GM12878 (cell line): ENCODE measurements at regions not wholly inside any gene's neighbourhood (a gene's known extent, or its start where the extent isn't known, plus 50 kb on each side); places are given as distances from the start of the nearest gene placed in this dataset.

Source experiments
- ATAC-seq: fragments of 200-7000 bp; cut with Tn5 transposase; 3 replicates; pipeline ENCODE4 v1.9.1; 2020; ENCODE audit warnings: mild to moderate bottlenecking, moderate library complexity
- BruUV-seq: library from RNA; stranded (reverse); fragments of 400-500 nt; replicated peaks from 2 replicates; lab custom pipeline; 2021; lab: Mats Ljungman, UMichigan
- CTCF ChIA-PET: fragments of 300-600 bp; sonication (Branson Sonifier 250); formaldehyde crosslinking; extraction: SDS; loops from one replicate; lab custom pipeline; 2021; ENCODE audit warnings: inconsistent platforms; lab: Yijun Ruan, JAX
- POLR2A ChIA-PET: fragments of 350-600 bp; formaldehyde crosslinking; extraction: SDS; loops from one replicate; lab custom pipeline; 2021; ENCODE audit warnings: inconsistent platforms; lab: Charles Lee
- RAD21 ChIA-PET: fragments of 300-600 bp; sonication (Branson Sonifier 250); formaldehyde crosslinking; loops from one replicate; lab custom pipeline; 2023; ENCODE audit warnings: antibody characterized with exemption; ENCODE audit not compliant: unreplicated experiment; lab: Charles Lee
- SMC1A ChIA-PET: fragments of 300-600 bp; sonication (Branson Sonifier 250); formaldehyde crosslinking; loops from one replicate; lab custom pipeline; 2023; ENCODE audit not compliant: unreplicated experiment, uncharacterized antibody; lab: Charles Lee
- DNase-seq: peaks from one replicate; pipeline ENCODE4 v3.0.0-alpha.2; 2011; ENCODE audit warnings: low read depth, low spot score
- FAIRE-seq: peaks from 3 replicates; lab custom pipeline; 2011; peaks lifted over from hg19 to GRCh38; lab: Jason Lieb, UNC
- H2AFZ ChIP-seq: 2 replicates; pipeline ENCODE4 v1.6.0; 2011; ENCODE audit warnings: low read depth, low read length, control low read depth; ENCODE audit not compliant: control insufficient read depth
- H3K27ac ChIP-seq: 2 replicates; pipeline ENCODE4 v1.5.1; 2011; ENCODE audit warnings: control low read depth; ENCODE audit not compliant: control insufficient read depth, insufficient read depth
- H3K27me3 ChIP-seq, 2 experiments: replicated peaks in 1 of 2; 2 replicates each; pipeline versions ENCODE4 v1.6.0 to v1.6.1; 2011; ENCODE audit warnings: low read length in 1 of 2; ENCODE audit not compliant: control insufficient read depth in 2 of 2, insufficient read depth in 2 of 2
- H3K36me3 ChIP-seq, 2 experiments: 2 replicates each; pipeline ENCODE4 v1.5.1; 2011; ENCODE audit warnings: low read length in 1 of 2; ENCODE audit not compliant: control insufficient read depth in 2 of 2, insufficient read depth in 2 of 2
- H3K4me1 ChIP-seq: 2 replicates; pipeline ENCODE4 v1.6.1; 2011; ENCODE audit warnings: mild to moderate bottlenecking, low read length, moderate library complexity, mixed read lengths; ENCODE audit not compliant: control insufficient read depth, insufficient read depth
- H3K4me2 ChIP-seq: 2 replicates; pipeline ENCODE4 v1.6.0; 2011; ENCODE audit warnings: control low read depth; ENCODE audit not compliant: control insufficient read depth, insufficient read depth
- H3K4me3 ChIP-seq: fragments of 200-600 bp; sonication (generic); 2 replicates; pipeline ENCODE4 v1.5.1; 2016
- H3K79me2 ChIP-seq: 2 replicates; pipeline ENCODE4 v1.6.0; 2011; ENCODE audit warnings: low read length; ENCODE audit not compliant: control insufficient read depth, insufficient read depth
- H3K9ac ChIP-seq: 2 replicates; pipeline ENCODE4 v1.8.0; 2011; ENCODE audit warnings: low read length, control low read depth, mixed read lengths; ENCODE audit not compliant: control insufficient read depth, insufficient read depth
- H3K9me3 ChIP-seq: replicated peaks from 3 replicates; pipeline ENCODE4 v1.5.1; 2011; ENCODE audit warnings: mild to moderate bottlenecking, low read length; ENCODE audit not compliant: control insufficient read depth, insufficient read depth
- H4K20me1 ChIP-seq: 2 replicates; pipeline ENCODE4 v1.6.0; 2011; ENCODE audit not compliant: control insufficient read depth, insufficient read depth
- CBX3 ChIP-seq: fragments of 200-600 bp; sonication (generic); IDR thresholded peaks from 2 replicates; pipeline ENCODE4 v1.6.1; 2016; ENCODE audit warnings: low read depth, borderline replicate concordance
- HDAC2 ChIP-seq: fragments of 200-600 bp; sonication (generic); IDR thresholded peaks from 2 replicates; pipeline ENCODE4 v1.6.1; 2017
- JUND ChIP-seq: IDR thresholded peaks from 2 replicates; pipeline ENCODE4 v1.6.1; 2012; ENCODE audit warnings: low read depth, mild to moderate bottlenecking, low read length, improper control_type of control experiment, moderate library complexity
- MEF2A ChIP-seq: IDR thresholded peaks from 2 replicates; pipeline ENCODE4 v1.6.1; 2011; ENCODE audit warnings: low read depth, mild to moderate bottlenecking, low read length, moderate library complexity; ENCODE audit not compliant: insufficient read depth
- POLR2AphosphoS5 ChIP-seq: IDR thresholded peaks from 2 replicates; pipeline ENCODE4 v1.6.1; 2011; ENCODE audit warnings: mild to moderate bottlenecking, low read length, inconsistent platforms
- RCOR1 ChIP-seq: conservative IDR thresholded peaks from 2 replicates; pipeline ENCODE4 v1.6.1; 2012; ENCODE audit warnings: low read depth, low read length, improper control_type of control experiment
- SUZ12 ChIP-seq: fragments of 200-600 bp; sonication (generic); IDR thresholded peaks from one replicate; pipeline ENCODE4 v1.6.1; 2018; ENCODE audit warnings: antibody characterized with exemption, mild to moderate bottlenecking; ENCODE audit not compliant: unreplicated experiment
- TCF3 ChIP-seq: IDR thresholded peaks from 2 replicates; pipeline ENCODE4 v1.6.1; 2012; ENCODE audit warnings: low read depth, mild to moderate bottlenecking, low read length, borderline replicate concordance; ENCODE audit not compliant: insufficient read depth
- ZNF217 ChIP-seq: fragments of 450-650 bp; IDR thresholded peaks from 2 replicates; pipeline ENCODE4 v1.6.1; 2017; ENCODE audit warnings: antibody characterized with exemption, mild to moderate bottlenecking
- ZNF24 ChIP-seq: fragments of 450-650 bp; IDR thresholded peaks from 2 replicates; pipeline ENCODE4 v1.6.1; 2017; ENCODE audit warnings: antibody characterized with exemption, mild to moderate bottlenecking
- WGBS: methylation state at CpG from one replicate; pipeline ENCODE4 v1.1.6; 2016; ENCODE audit warnings: low lambda C conversion rate; ENCODE audit not compliant: insufficient replicate concordance, insufficient coverage; ENCODE audit errors: missing lambda C conversion rate; 5-methylcytosine and 5-hydroxymethylcytosine counted together
- in situ Hi-C: fragments of 300-500 bp; cut with MboI; formaldehyde crosslinking; loops from 9 replicates; pipeline ENCODE4 v1.14.3; 2018; ENCODE audit warnings: mixed read lengths
- intact Hi-C: fragments of 100-400 bp; cut with micrococcal nuclease; formaldehyde crosslinking; loops from one replicate; pipeline ENCODE4 v1.14.2; 2022; ENCODE audit not compliant: unreplicated experiment

DNA sequence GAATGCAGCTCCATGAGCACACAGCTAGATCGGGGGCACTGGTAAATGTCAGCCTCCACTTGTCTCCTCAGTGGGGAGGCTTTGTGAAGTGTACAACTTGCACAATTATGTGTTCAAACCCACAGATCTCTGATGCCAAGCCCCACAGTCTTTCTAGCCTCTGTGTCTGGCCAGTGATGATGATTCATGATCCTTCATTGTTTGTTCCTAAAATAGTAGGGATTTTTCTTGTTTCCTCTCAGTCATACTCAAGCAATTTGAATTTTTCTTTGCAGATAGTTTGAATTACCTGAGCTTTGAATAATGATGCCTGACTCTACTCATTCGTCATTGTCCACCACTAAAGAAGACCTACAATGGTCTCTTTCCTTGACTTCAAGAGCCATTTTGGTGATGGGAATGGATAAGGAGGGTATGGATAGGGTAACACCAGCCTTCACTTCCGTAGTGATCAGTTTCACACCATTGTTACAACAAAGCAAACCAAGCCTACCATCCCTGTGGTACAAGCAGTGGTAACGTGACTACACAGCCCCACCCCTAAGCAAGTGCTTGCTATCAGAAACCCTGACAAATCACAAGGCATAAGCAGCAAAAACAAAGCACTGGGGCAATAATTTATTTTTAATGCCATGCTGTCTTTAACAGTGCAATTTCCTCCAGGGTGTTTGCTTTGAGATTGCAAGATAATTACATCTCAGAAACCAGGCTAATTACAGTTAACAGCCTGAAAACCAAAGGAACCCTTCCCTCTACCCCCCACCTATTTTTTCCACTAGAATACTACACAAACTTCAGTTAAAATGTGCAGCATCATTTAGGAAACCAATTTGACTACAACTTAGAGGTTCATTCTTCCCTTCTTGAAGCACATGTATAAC is 114.1 kb upstream of the PPP2R3A start:
- FAIRE-seq: no peak
- CTCF ChIA-PET: no interaction called here
- H3K27me3 ChIP-seq: no peaks in the 10 kb centered on the region
- in situ Hi-C loops: no loop called here
- no peaks in the 10 kb centered on the region for H4K20me1 ChIP-seq
- no peak for DNase-seq
- TF ChIP-seq ZNF24 (no peak), HDAC2 (no peak), JUND (no peak), MEF2A (no peak), RCOR1 (no peak), POLR2AphosphoS5 (no peak), ZNF217 (no peak), CBX3 (no peak), SUZ12 (no peak), TCF3 (no peak)
- H3K79me2 ChIP-seq: no peaks in the 10 kb centered on the region
- RAD21 ChIA-PET: no interaction called here
- no TSS peak for BruUV-seq
- intact Hi-C loops: no loop called here
- H3K36me3 ChIP-seq: no peaks in the 10 kb centered on the region
- H3K4me2 ChIP-seq: no peak overlapping the region
- H3K27ac ChIP-seq: no peak overlapping the region
- 0% methylated on average over 4 of the region's 4 CpGs for WGBS
- POLR2A ChIA-PET: no interaction called here
- H3K9me3 ChIP-seq: no peaks in the 10 kb centered on the region
- H3K9ac ChIP-seq: no peak overlapping the region
- no peak overlapping the region for H3K4me3 ChIP-seq
- no peak overlapping the region for H2AFZ ChIP-seq
- SMC1A ChIA-PET: no interaction called here
- no peaks in the 10 kb centered on the region for H3K4me1 ChIP-seq
- no peak for ATAC-seq
